GM18508 (cell line): ENCODE measurements at regions not wholly inside any gene's neighbourhood (a gene's known extent, or its start where the extent isn't known, plus 50 kb on each side); places are given as distances from the start of the nearest gene placed in this dataset.

Experiments used
- ATAC-seq: cut with Tn5 transposase; IDR thresholded peaks from one replicate; pipeline ENCODE4 v1.9.1; 2021; ENCODE audit warnings: moderate number of reproducible peaks; ENCODE audit not compliant: insufficient read depth, unreplicated experiment

- no peak for ATAC-seq
These were observed 377.4 kb downstream of the GRIN2B start for GRCh38 chr12:13603953-13604352.

GRCh38 chr12:13602172-13602571 lies 379.2 kb downstream of the GRIN2B start:
- ATAC-seq: no peak

GRCh38 chr12:13599176-13599575 lies 382.2 kb downstream of the GRIN2B start:
- ATAC-seq: no peak

GRCh38 chr12:13597837-13598236 lies 383.6 kb downstream of the GRIN2B start:
- no peak for ATAC-seq

GRCh38 chr12:13597166-13597565 lies 384.2 kb downstream of the GRIN2B start:
- no peak for ATAC-seq

GRCh38 chr12:13596714-13597113 lies 384.7 kb downstream of the GRIN2B start:
- no peak for ATAC-seq

GRCh38 chr12:13595536-13596443 lies 385.6 kb downstream of the GRIN2B start:
- ATAC-seq: no peak

- no peak for ATAC-seq
These were observed 386.5 kb downstream of the GRIN2B start for GRCh38 chr12:13594731-13595514.

GRCh38 chr12:13592063-13592942 lies 389.1 kb downstream of the GRIN2B start:
- ATAC-seq: no peak

- ATAC-seq: no peak
These were observed 389.9 kb downstream of the GRIN2B start for GRCh38 chr12:13591488-13591887.

GRCh38 chr12:13591059-13591458 lies 390.3 kb downstream of the GRIN2B start:
- no peak for ATAC-seq

- no peak for ATAC-seq
These were observed 392.0 kb downstream of the EMP1 start for GRCh38 chr12:13588574-13588973.

GRCh38 chr12:13587721-13588390 lies 391.3 kb downstream of the EMP1 start:
- no peak for ATAC-seq

- ATAC-seq: no peak
These were observed 389.8 kb downstream of the EMP1 start for GRCh38 chr12:13586361-13586760.

GRCh38 chr12:13584541-13584940 lies 388.0 kb downstream of the EMP1 start:
- no peak for ATAC-seq

- no peak for ATAC-seq
These were observed 387.1 kb downstream of the EMP1 start for GRCh38 chr12:13583630-13584029.

- no peak for ATAC-seq
These were observed 385.9 kb downstream of the EMP1 start for GRCh38 chr12:13582421-13582820.

GRCh38 chr12:13581031-13581430 lies 384.5 kb downstream of the EMP1 start:
- ATAC-seq: no peak

GRCh38 chr12:13580206-13580605 lies 383.7 kb downstream of the EMP1 start:
- no peak for ATAC-seq

- no peak for ATAC-seq
These were observed 380.5 kb downstream of the EMP1 start for GRCh38 chr12:13576935-13577500.
